ENCODE measurements at regions not wholly inside any gene's neighbourhood (a gene's known extent, or its start where the extent isn't known, plus 50 kb on each side); places are given as distances from the start of the nearest gene placed in this dataset.

GRCh38 chr4:157908691-157909090 lies 264.1 kb downstream of the GASK1B start:
- no peaks in the 10 kb centered on the region for H3K36me3 ChIP-seq

DNA sequence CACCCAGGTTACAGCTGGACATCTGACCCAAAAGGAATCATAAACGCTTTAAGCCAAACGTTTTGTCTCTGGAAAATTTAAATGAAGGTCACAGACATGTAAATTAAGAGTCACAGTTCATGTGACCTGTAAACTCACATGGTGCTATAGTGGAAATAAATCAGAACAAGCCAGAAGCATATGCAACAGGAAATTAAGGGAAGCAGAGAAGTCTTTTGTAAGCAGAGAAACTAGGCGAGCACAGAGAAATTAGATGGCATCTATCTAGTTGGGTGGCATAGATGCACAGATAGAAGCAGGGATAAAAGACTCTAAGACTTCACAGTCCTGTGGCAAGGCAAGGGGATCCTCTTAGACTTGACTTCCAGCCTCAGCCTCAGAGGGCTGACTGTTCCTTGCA lies 264.8 kb downstream of the GASK1B start:
- Histone ChIP-seq H3K9me3 (no peaks in the 10 kb centered on the region), H3K4me1 (no peaks in the 10 kb centered on the region), H3K36me3 (no peaks in the 10 kb centered on the region), H3K27ac (peak overlapping the region in 1 of 2 donors; percentile 27), H3K4me3 (no peak overlapping the region), H3K27me3 (no peaks in the 10 kb centered on the region)
- intact Hi-C loops (cut with DNase I; ENCODE audit: low total_unique reads) = no loop called here
- TF ChIP-seq POLR2A (IDR thresholded peaks at IDR 0.05) (no peak), CTCF (IDR thresholded peaks at IDR 0.05) (no peak)
- DNase-seq = no peak

More at GRCh38 chr4:157908691-157909090, 264.1 kb downstream of the GASK1B start:
- Histone ChIP-seq H3K9me3 (no peaks in the 10 kb centered on the region), H3K4me3 (no peak overlapping the region), H3K27ac (no peak overlapping the region), H3K4me1 (no peaks in the 10 kb centered on the region), H3K27me3 (no peaks in the 10 kb centered on the region)
- intact Hi-C loops (cut with DNase I; ENCODE audit: low total_unique reads) = no loop called here
- no peak for TF ChIP-seq POLR2A (IDR thresholded peaks at IDR 0.05)
- no peak for TF ChIP-seq CTCF (IDR thresholded peaks at IDR 0.05)
- no peak for DNase-seq

- Histone ChIP-seq H3K4me3 (no peak overlapping the region), H3K9me3 (no peaks in the 10 kb centered on the region), H3K36me3 (no peaks in the 10 kb centered on the region), H3K27ac (peak overlapping the region in 1 of 2 donors; percentile 27), H3K27me3 (no peaks in the 10 kb centered on the region), H3K4me1 (no peaks in the 10 kb centered on the region)
- intact Hi-C loops (cut with DNase I; ENCODE audit: low total_unique reads) = no loop called here
- DNase-seq = no peak
- TF ChIP-seq CTCF (IDR thresholded peaks at IDR 0.05) = no peak
- TF ChIP-seq POLR2A (IDR thresholded peaks at IDR 0.05) = no peak
These were observed 265.4 kb downstream of the GASK1B start for GRCh38 chr4:157907226-157907946.

DNA sequence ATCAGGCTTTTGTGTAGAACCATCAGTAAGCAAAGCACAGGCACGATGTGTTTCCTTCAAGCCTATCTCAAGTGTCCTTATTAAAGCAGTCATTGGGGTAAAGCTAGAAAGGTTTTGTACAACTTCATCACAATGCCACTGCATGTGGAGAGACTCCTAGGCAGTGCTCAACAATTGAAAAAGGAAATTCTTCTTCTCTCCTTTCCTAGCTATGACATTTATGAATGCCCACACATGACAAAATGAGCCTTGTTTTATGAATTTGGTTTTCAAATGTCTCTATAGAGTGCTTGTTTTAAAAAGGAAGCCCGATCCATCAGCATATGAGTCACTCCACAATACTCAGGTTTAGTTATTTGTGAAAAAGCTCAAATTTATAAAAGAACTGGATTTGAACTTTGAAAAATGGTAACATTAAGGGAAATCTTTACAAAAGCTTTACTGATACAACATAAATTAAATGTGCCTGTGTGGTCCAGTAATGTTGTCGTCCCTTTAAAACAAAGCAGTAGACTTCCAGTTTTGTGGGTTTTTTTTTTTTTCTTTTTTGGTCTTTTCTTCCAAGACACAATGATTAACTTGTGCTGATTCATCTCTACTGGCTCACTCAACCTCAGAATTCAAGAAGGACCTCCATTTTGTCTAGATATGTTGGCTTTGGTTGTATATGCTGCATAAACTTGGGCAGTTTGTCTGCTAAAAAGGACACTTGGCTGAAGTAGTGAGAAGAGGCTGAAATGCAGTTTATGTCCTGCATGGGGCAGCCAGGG lies 273.8 kb downstream of the GASK1B start:
- DNase-seq = no peak
- Histone ChIP-seq H3K27me3 (no peaks in the 10 kb centered on the region), H3K9me3 (no peaks in the 10 kb centered on the region), H3K27ac (peak overlapping the region in 1 of 2 donors; percentile 11), H3K36me3 (no peaks in the 10 kb centered on the region), H3K4me3 (no peak overlapping the region), H3K4me1 (no peaks in the 10 kb centered on the region)
- intact Hi-C loops (cut with DNase I; ENCODE audit: low total_unique reads) = no loop called here
- TF ChIP-seq CTCF (IDR thresholded peaks at IDR 0.05) = no peak
- TF ChIP-seq POLR2A (IDR thresholded peaks at IDR 0.05) = no peak

DNA sequence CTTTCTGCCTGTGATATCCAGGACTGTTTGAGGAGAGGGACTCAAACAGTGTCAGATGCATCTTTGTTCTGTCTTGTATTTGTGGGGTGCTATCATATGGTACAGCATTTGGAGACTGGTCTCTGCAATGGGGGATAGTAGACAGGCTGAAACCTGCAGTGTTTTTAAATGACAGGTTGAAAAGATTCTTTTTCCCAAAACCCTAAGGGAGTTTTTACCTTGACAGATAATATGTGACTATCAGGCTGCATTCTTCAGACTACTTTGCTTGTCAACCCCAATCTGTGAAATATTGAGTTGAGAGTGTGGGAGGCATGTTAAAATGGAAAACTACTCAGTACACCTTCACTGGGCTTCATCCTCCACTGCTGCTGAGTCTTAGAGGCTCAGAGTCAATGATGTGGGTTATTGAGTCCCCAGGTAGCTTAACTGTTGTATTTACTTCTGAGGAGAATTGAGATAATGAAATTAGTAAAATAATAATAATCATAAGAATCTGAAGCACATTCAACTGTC lies 274.9 kb downstream of the GASK1B start:
- DNase-seq = no peak

More for the DNA sequence above, 274.9 kb downstream of the GASK1B start:
- Histone ChIP-seq H3K9me3 (no peaks in the 10 kb centered on the region), H3K4me1 (no peaks in the 10 kb centered on the region), H3K27me3 (no peaks in the 10 kb centered on the region), H3K27ac (no peak overlapping the region), H3K4me3 (no peak overlapping the region), H3K36me3 (no peaks in the 10 kb centered on the region)
- no peak for TF ChIP-seq CTCF (IDR thresholded peaks at IDR 0.05)
- TF ChIP-seq POLR2A (IDR thresholded peaks at IDR 0.05) = no peak
- intact Hi-C loops (cut with DNase I; ENCODE audit: low total_unique reads) = no loop called here

Measured in uterus (tissue), 3 donors.